Suprapubic skin (tissue), 4 donors: ENCODE measurements at regions not wholly inside any gene's neighbourhood (a gene's known extent, or its start where the extent isn't known, plus 50 kb on each side); places are given as distances from the start of the nearest gene placed in this dataset.

ENCODE experiments used
- DNase-seq, 2 donors: peaks; one replicate each; pipeline ENCODE4 v3.0.0-alpha.2; 2019; ENCODE audit warnings: low spot score in 2 of 2
- H3K27ac ChIP-seq: fragments of 200-600 bp; sonication (generic); one replicate; pipeline ENCODE4 v1.5.1; 2019
- H3K27me3 ChIP-seq: fragments of 200-600 bp; sonication (generic); one replicate; pipeline ENCODE4 v1.5.1; 2019
- H3K36me3 ChIP-seq: fragments of 200-600 bp; sonication (generic); one replicate; pipeline ENCODE4 v1.5.1; 2019
- H3K4me1 ChIP-seq: fragments of 200-600 bp; sonication (generic); one replicate; pipeline ENCODE4 v1.5.1; 2019
- H3K4me3 ChIP-seq: fragments of 200-600 bp; sonication (generic); one replicate; pipeline ENCODE4 v1.5.1; 2019; ENCODE audit warnings: mild to moderate bottlenecking
- H3K9me3 ChIP-seq: fragments of 200-600 bp; sonication (generic); one replicate; pipeline ENCODE4 v1.5.1; 2019
- EP300 ChIP-seq: sonication (generic); formaldehyde crosslinking; IDR thresholded peaks from one replicate; pipeline ENCODE4 v1.6.1; 2017; ENCODE audit warnings: antibody characterized with exemption
- POLR2A ChIP-seq, 2 donors: fragments of 450-650 bp; IDR thresholded peaks; one replicate each; pipeline ENCODE4 v1.6.1; 2017; ENCODE audit warnings: antibody characterized with exemption in 2 of 2, mild to moderate bottlenecking in 2 of 2, moderate library complexity in 2 of 2
- POLR2AphosphoS5 ChIP-seq, 3 donors: sonication (generic); formaldehyde crosslinking; IDR thresholded peaks; one replicate each; pipeline ENCODE4 v1.6.1; 2017; ENCODE audit warnings: antibody characterized with exemption in 3 of 3
- WGBS: methylation state at CpG from one replicate; pipeline ENCODE4 v1.1.5; 2018; 5-methylcytosine and 5-hydroxymethylcytosine counted together
- TF ChIP-seq, protein P1 (sequence below), 2 donors: fragments of 200-600 bp in 1 of 2; fragments of 450-650 bp in 1 of 2; sonication (generic) in 1 of 2; IDR thresholded peaks; one replicate each; pipeline ENCODE4 v1.5.1; 2016 to 2019; ENCODE audit warnings: antibody characterized with exemption in 2 of 2, mild to moderate bottlenecking in 1 of 2, moderate library complexity in 1 of 2

DNA sequence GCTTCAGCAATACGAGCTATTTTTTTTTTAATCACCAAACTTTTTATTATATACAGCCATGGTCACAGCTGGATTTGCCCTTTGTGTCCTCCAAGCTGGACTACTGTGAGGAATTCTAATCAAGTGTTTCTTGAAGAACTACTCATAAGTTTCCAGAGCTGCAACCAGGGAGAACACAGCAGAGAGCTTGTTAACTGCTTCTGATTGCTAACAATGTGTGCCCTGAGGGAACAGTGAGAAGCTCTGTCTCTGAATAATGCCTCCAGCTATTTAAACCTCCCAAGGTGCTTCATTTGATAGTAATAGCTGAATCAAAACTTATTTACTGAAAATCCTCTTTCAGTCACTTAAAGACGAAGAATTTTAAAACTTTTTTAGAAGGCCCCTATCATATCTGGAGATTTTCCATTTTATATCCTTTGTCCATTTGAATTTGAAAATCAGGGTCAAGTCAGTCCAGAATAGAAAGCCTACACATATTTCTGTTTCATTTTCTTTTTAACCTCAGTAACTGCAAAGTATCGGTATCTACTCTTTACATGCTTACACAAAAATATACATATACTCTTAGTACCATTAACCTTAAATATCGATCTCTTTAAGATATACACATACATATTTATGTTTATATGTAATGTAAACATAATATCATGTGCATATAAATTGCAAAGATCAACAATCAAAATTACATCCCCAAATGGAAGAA is 1024.2 kb downstream of the GRM8 start:
- no peak for DNase-seq
- WGBS, result 83% methylated on average over 4 of the region's 4 CpGs
- Histone ChIP-seq H3K36me3 (no peaks in the 10 kb centered on the region), H3K4me1 (no peaks in the 10 kb centered on the region), H3K9me3 (no peaks in the 10 kb centered on the region), H3K4me3 (no peak overlapping the region), H3K27me3 (no peaks in the 10 kb centered on the region), H3K27ac (no peak overlapping the region)
- TF ChIP-seq EP300, result no peak
- TF ChIP-seq, protein P1, sequence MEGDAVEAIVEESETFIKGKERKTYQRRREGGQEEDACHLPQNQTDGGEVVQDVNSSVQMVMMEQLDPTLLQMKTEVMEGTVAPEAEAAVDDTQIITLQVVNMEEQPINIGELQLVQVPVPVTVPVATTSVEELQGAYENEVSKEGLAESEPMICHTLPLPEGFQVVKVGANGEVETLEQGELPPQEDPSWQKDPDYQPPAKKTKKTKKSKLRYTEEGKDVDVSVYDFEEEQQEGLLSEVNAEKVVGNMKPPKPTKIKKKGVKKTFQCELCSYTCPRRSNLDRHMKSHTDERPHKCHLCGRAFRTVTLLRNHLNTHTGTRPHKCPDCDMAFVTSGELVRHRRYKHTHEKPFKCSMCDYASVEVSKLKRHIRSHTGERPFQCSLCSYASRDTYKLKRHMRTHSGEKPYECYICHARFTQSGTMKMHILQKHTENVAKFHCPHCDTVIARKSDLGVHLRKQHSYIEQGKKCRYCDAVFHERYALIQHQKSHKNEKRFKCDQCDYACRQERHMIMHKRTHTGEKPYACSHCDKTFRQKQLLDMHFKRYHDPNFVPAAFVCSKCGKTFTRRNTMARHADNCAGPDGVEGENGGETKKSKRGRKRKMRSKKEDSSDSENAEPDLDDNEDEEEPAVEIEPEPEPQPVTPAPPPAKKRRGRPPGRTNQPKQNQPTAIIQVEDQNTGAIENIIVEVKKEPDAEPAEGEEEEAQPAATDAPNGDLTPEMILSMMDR (IDR thresholded peaks at IDR 0.05), result no peak

DNA sequence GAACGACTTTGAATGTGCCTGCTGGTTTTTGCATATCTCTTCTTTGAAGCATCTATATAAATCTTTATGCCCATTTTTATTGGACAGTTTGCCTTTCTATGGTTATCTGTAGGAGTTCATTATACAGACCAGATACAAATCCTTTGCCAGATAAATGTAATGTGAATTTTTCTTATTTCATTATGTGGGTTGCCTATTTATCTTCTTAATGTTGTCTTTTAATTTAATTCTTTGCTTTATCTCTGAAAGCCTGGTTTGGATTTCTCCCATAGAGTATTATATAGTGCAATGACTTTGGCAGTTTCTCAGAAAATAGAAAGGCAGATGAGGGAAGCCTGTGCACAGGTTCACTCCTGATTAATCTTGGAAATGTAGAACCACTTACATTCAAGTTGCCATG is 1025.1 kb downstream of the GRM8 start:
- Histone ChIP-seq H3K27ac (no peak overlapping the region), H3K4me1 (no peaks in the 10 kb centered on the region), H3K36me3 (no peaks in the 10 kb centered on the region), H3K9me3 (peaks cover 3% of the 10 kb centered on the region), H3K27me3 (no peaks in the 10 kb centered on the region), H3K4me3 (no peak overlapping the region)
- TF ChIP-seq, protein P1 (IDR thresholded peaks at IDR 0.05), result no peak
- TF ChIP-seq EP300 (no peak), POLR2AphosphoS5 (IDR thresholded peaks at IDR 0.05) (no peak), POLR2A (IDR thresholded peaks at IDR 0.05) (no peak)
- WGBS, result 69% methylated on average over 1 of the region's 1 CpG
- DNase-seq, result no peak

DNA sequence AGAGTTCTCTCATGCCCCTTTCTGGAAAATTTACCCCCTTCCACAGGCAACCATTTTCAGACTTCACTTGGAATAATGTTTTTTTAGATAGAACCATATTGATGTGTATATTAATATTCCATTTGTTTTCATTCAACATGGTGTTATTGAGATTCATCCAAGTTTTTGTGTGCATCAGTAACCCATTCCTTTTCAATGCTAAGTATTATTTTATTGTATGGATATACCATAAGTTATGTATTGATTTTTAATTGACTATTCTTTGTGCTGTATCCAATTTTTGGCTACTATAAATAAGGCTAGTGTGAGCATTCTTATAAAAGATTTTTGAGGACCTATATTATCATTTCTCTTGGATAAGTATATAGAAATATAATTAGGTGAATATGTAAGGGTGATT is 1025.7 kb downstream of the GRM8 start:
- H3K4me1 ChIP-seq, result no peaks in the 10 kb centered on the region
- no peak overlapping the region for H3K27ac ChIP-seq
- no peak overlapping the region for H3K4me3 ChIP-seq
- no peak for DNase-seq
- peaks cover 3% of the 10 kb centered on the region for H3K9me3 ChIP-seq
- TF ChIP-seq EP300, result no peak
- no peak for TF ChIP-seq POLR2AphosphoS5 (IDR thresholded peaks at IDR 0.05)
- no peak for TF ChIP-seq POLR2A (IDR thresholded peaks at IDR 0.05)
- TF ChIP-seq, protein P1 (IDR thresholded peaks at IDR 0.05), result no peak
- no peaks in the 10 kb centered on the region for H3K27me3 ChIP-seq
- no peaks in the 10 kb centered on the region for H3K36me3 ChIP-seq

DNA sequence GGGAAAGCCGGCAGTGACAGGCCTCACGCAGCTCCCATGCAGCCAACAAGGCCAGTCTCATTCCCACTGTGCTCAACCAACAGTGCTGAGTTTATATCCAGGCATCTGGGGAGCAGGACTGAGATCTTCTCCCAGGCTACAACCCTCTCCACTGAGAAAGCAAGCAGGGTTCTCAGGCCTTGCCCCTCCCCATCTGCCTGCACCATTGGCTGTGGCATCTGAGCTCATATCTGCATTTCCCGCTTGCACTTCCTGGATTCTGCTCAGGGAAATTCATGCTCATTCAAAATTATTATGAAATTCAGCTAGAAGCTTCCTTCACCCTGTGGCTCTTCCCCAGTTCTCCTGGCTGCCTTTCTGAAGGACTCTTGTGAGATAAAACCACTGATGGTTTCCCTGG is 1029.0 kb downstream of the GRM8 start:
- TF ChIP-seq, protein P1 (IDR thresholded peaks at IDR 0.05), result no peak
- TF ChIP-seq POLR2AphosphoS5 (IDR thresholded peaks at IDR 0.05) (no peak), EP300 (no peak), POLR2A (IDR thresholded peaks at IDR 0.05) (no peak)
- no peaks in the 10 kb centered on the region for H3K27me3 ChIP-seq
- no peak for DNase-seq
- WGBS, result 73% methylated on average over 1 of the region's 3 CpGs
- no peaks in the 10 kb centered on the region for H3K36me3 ChIP-seq
- peaks cover 13% of the 10 kb centered on the region for H3K9me3 ChIP-seq
- H3K4me3 ChIP-seq, result no peak overlapping the region
- no peaks in the 10 kb centered on the region for H3K4me1 ChIP-seq
- no peak overlapping the region for H3K27ac ChIP-seq

DNA sequence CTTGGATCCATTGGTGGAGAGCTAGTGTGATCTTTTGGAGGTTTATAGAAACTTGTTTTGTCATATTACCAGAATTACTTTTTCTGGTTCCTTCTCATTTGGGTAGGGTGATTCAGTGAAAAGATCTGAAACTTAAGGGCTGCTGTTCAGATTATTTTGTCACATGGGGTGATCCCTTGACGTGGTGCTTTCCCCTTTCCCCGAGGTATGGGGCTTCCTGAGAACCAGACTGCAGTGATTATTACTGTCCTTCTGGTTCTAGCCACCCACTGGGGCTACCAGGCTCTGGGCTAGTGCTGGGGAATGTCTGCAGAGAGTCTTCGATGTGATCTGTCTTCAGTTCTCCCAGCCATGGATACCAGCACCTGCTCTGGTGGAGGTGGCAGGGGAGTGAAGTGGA is 1030.0 kb downstream of the GRM8 start:
- TF ChIP-seq, protein P1 (IDR thresholded peaks at IDR 0.05), result no peak
- TF ChIP-seq POLR2AphosphoS5 (IDR thresholded peaks at IDR 0.05), result no peak
- TF ChIP-seq EP300, result no peak
- Histone ChIP-seq H3K4me3 (no peak overlapping the region), H3K36me3 (no peaks in the 10 kb centered on the region), H3K9me3 (peaks cover 16% of the 10 kb centered on the region), H3K27ac (no peak overlapping the region), H3K4me1 (no peaks in the 10 kb centered on the region), H3K27me3 (no peaks in the 10 kb centered on the region)
- 72% methylated on average over 3 of the region's 3 CpGs for WGBS
- no peak for DNase-seq
